ENCODE measurements at regions not wholly inside any gene's neighbourhood (a gene's known extent, or its start where the extent isn't known, plus 50 kb on each side); places are given as distances from the start of the nearest gene placed in this dataset.
"Not testable (repeated sequence)": the region's sequence is repeated elsewhere in the genome, so short reads cannot be mapped to it uniquely, and the experiment has no call there.

DNA sequence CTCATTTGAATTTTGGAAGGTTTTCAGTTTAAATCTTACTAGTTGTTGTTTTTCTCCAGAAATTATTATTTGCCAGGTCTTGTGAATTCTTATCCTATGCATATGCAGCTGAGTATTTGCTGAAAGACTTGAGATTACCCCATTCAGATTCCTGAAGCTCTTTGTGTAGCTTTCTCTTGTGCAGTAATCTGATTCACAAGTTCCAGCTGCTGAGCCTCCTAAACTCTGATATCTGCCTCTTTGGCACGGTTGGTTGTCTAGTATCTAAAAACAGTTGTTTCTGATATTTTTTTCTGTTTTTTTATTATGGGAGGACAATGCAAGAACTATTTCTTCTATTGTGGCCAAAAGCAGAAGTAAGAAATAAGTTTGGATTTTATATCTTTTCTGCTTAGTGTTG is 863.9 kb upstream of the MANEA start:
- 32 to 46% (median 37%) methylated on average over 1 of the region's 1 CpG for WGBS, 4 donors
- intact Hi-C loops (cut with DNase I), result no loop called here
- no peaks in the 10 kb centered on the region for H3K9me3 ChIP-seq
- H3K27me3 ChIP-seq, result no peaks in the 10 kb centered on the region
- no peak overlapping the region for H3K4me3 ChIP-seq
- DNase-seq, result no peak
- no peak overlapping the region for H3K27ac ChIP-seq
- H3K36me3 ChIP-seq, result no peaks in the 10 kb centered on the region
- ATAC-seq, result no peak
- H3K4me1 ChIP-seq, result no peaks in the 10 kb centered on the region
- no peak for TF ChIP-seq POLR2A (IDR thresholded peaks at IDR 0.05)
- TF ChIP-seq, protein P1, sequence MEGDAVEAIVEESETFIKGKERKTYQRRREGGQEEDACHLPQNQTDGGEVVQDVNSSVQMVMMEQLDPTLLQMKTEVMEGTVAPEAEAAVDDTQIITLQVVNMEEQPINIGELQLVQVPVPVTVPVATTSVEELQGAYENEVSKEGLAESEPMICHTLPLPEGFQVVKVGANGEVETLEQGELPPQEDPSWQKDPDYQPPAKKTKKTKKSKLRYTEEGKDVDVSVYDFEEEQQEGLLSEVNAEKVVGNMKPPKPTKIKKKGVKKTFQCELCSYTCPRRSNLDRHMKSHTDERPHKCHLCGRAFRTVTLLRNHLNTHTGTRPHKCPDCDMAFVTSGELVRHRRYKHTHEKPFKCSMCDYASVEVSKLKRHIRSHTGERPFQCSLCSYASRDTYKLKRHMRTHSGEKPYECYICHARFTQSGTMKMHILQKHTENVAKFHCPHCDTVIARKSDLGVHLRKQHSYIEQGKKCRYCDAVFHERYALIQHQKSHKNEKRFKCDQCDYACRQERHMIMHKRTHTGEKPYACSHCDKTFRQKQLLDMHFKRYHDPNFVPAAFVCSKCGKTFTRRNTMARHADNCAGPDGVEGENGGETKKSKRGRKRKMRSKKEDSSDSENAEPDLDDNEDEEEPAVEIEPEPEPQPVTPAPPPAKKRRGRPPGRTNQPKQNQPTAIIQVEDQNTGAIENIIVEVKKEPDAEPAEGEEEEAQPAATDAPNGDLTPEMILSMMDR (IDR thresholded peaks at IDR 0.05), result no peak

DNA sequence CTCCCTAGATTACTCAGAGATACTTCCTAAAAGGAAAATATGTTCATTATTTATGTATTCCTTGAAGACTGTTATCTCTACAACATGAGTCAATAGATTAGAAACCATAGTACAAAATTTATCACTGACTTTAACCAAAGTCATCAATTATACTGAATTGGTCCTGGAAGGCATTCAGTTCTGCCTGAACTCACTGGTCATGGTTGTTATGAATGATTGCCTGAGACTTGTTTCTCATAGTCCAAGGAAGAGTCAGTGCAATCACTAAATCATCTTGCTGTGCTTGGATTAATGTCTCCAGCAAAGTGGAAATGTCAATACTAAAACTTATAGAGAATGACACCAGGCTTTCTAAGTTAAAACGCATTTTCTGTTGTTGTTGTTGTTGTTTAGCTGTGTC is 878.6 kb upstream of the MANEA start:
- intact Hi-C loops (cut with DNase I), result no loop called here
- ATAC-seq (no peak), DNase-seq (no peak)
- H3K27ac ChIP-seq, result no peak overlapping the region
- peaks cover 0 to 3% (median 0%) of the 10 kb centered on the region in 12 donors for H3K9me3 ChIP-seq
- no peak overlapping the region for H3K4me3 ChIP-seq
- no peaks in the 10 kb centered on the region for H3K36me3 ChIP-seq
- TF ChIP-seq, protein P1 (IDR thresholded peaks at IDR 0.05), result no peak
- no peak for TF ChIP-seq POLR2A (IDR thresholded peaks at IDR 0.05)
- WGBS, 4 donors, result 52 to 72% (median 64%) methylated on average over 1 of the region's 1 CpG
- H3K27me3 ChIP-seq, result no peaks in the 10 kb centered on the region
- no peaks in the 10 kb centered on the region for H3K4me1 ChIP-seq

DNA sequence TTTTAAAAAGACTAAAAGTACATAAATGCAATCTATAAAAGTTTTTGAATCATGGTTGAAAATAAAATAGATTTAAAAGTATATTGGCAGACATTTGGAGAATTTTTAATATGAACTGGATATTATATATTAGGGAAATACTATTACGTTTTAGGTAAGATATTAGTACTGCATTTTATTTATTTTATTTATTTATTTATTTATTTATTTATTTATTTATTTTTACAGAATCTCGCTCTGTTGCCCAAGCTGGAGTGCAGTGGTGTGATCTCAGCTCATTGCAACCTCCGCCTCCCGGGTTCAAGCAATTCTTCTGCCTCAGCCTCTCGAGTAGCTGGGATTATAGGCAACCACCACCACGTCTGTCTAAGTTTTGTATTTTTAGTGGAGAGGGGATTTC is 890.1 kb upstream of the MANEA start:
- intact Hi-C loops (cut with DNase I); H3K36me3 ChIP-seq; DNase-seq; H3K27me3 ChIP-seq; H3K4me1 ChIP-seq; H3K27ac ChIP-seq; H3K4me3 ChIP-seq; H3K9me3 ChIP-seq; ATAC-seq: not testable (repeated sequence)
- WGBS, 4 donors, result 91 to 93% (median 92%) methylated on average over 6 of the region's 6 CpGs

DNA sequence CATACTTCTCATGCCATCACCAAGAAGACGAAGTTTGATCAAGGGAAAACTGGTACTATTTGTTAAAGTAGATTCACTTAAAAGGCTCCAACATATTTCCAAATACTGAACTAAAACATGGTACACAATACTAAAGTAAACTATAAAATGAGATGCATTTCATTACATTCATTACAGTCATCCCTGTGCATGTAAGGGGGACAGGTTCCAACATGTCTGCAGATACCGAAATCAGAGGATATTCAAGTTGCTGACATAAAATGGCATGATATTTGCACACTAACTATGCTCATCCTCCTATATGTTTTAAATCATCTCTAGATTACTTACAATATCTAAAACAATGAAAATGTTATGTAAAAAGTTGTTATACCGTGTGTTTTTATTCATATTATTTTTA is 893.9 kb upstream of the MANEA start:
- no peak for DNase-seq
- no peaks in the 10 kb centered on the region for H3K9me3 ChIP-seq
- no peaks in the 10 kb centered on the region for H3K27me3 ChIP-seq
- H3K36me3 ChIP-seq, result no peaks in the 10 kb centered on the region
- no peak overlapping the region for H3K27ac ChIP-seq
- TF ChIP-seq POLR2A (IDR thresholded peaks at IDR 0.05), result no peak
- TF ChIP-seq, protein P1 (IDR thresholded peaks at IDR 0.05), result no peak
- ATAC-seq, result no peak
- no peak overlapping the region for H3K4me3 ChIP-seq
- intact Hi-C loops (cut with DNase I), result no loop called here
- no peaks in the 10 kb centered on the region for H3K4me1 ChIP-seq
- WGBS, 4 donors, result 69 to 74% (median 72%) methylated on average over 3 of the region's 3 CpGs

DNA sequence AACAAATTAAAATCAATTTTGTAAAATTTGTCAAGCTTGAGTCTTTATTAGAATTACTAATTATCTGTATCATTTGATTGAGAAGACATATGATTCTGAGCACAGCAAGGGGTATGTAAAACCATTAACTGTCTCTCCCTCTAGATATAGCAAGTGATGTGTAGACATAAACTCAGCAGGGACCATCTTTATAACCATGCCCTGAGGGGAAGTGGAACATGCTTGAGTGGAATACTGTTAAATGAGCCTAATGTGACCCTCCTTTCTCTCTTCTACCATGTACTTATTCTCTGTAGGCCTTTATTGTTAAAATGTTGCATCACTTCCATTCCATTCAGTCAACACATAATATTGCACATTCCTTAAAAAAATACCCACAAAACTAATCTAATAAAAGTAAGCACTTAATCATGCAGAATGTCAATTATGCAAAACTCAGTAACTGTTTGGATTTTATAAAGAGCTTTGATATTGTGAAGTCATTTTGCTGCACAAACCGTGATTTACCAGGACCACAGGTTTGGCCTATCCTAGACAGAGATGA is 896.6 kb upstream of the MANEA start:
- Histone ChIP-seq H3K27me3 (no peaks in the 10 kb centered on the region), H3K4me1 (no peaks in the 10 kb centered on the region), H3K36me3 (no peaks in the 10 kb centered on the region), H3K9me3 (peaks cover 0 to under 1% (median 0%) of the 10 kb centered on the region in 12 donors), H3K27ac (no peak overlapping the region), H3K4me3 (no peak overlapping the region)
- DNase-seq (no peak), ATAC-seq (no peak)
- 70 to 82% (median 74%) methylated on average over 1 of the region's 1 CpG for WGBS, 4 donors
- intact Hi-C loops (cut with DNase I), result no loop called here
- TF ChIP-seq POLR2A (IDR thresholded peaks at IDR 0.05), result no peak
- TF ChIP-seq, protein P1 (IDR thresholded peaks at IDR 0.05), result no peak

Data from heart left ventricle (tissue), 16 donors.